ENCODE measurements at regions not wholly inside any gene's neighbourhood (a gene's known extent, or its start where the extent isn't known, plus 50 kb on each side); places are given as distances from the start of the nearest gene placed in this dataset.

- Mint-ChIP-seq H3K27ac (no peak overlapping the region), H3K4me3 (no peak overlapping the region), H3K9me3 (ENCODE audit: insufficient read depth) (peaks cover 6% of the 10 kb centered on the region), H3K4me1 (no peaks in the 10 kb centered on the region), H3K27me3 (peaks cover 24% of the 10 kb centered on the region)
- no peaks in the 10 kb centered on the region for H4K20me1 ChIP-seq (ENCODE audit: control insufficient read depth, insufficient read depth, low read length, poor library complexity, severe bottlenecking)
- POLR2A ChIA-PET = no interaction called here
- H3K9ac ChIP-seq (ENCODE audit: low read length) = no peak overlapping the region
- ATAC-seq (ENCODE audit: low read depth) (no peak), DNase-seq (no peak)
- CTCF ChIA-PET = no interaction called here
- H3K27me3 ChIP-seq (replicated peaks in 1 of 4; ENCODE audit: control extremely low read depth in 1 of 4, control insufficient read depth in 3 of 4, insufficient read depth in 4 of 4, low read length in 3 of 4) = peaks cover 0 to 10% (median 5%) of the 10 kb centered on the region in 4 experiments
- no peak overlapping the region for H3K4me3 ChIP-seq (ENCODE audit: control extremely low read depth in 1 of 5, extremely low read depth in 1 of 5, insufficient read depth in 1 of 5, low read depth in 2 of 5, low read length in 4 of 5)
- H2AFZ ChIP-seq (ENCODE audit: insufficient read depth, low read depth, low read length, poor library complexity, severe bottlenecking) = no peak overlapping the region
- H3K79me2 ChIP-seq (ENCODE audit: control insufficient read depth, insufficient read depth, low read length) = no peaks in the 10 kb centered on the region
- no peak overlapping the region for H3K27ac ChIP-seq (ENCODE audit: low read length in 2 of 2)
- intact Hi-C loops (cut with micrococcal nuclease) = no loop called here
- peaks cover 0 to 14% (median 0%) of the 10 kb centered on the region in 3 donors for H3K9me3 ChIP-seq (ENCODE audit: control extremely low read depth in 1 of 3, control insufficient read depth in 2 of 3, insufficient read depth in 1 of 3, low read length in 2 of 3)
- no peaks in the 10 kb centered on the region for H3K36me3 ChIP-seq (replicated peaks in 1 of 2; ENCODE audit: control extremely low read depth in 1 of 2, control insufficient read depth in 1 of 2, extremely low read depth in 1 of 2, insufficient read depth in 2 of 2, low read length in 1 of 2)
- H3K4me1 ChIP-seq (ENCODE audit: control insufficient read depth in 2 of 2, insufficient read depth in 2 of 2, low read length in 2 of 2) = no peaks in the 10 kb centered on the region
- TF ChIP-seq CTCF (IDR thresholded peaks at IDR 0.05) (no peak), EZH2 (IDR thresholded peaks at IDR 0.05; ENCODE audit: borderline replicate concordance, insufficient read depth, low read depth, low read length, poor library complexity, severe bottlenecking) (no peak)
- H3K4me2 ChIP-seq (replicated peaks; ENCODE audit: low read depth, low read length, poor library complexity, severe bottlenecking) = no peak overlapping the region
- WGBS (ENCODE audit: insufficient coverage) = no CpG with 5 or more reads among the region's 2 CpGs
Measured at GRCh38 chr7:25371972-25372371, 143.7 kb upstream of the NPVF start.

GRCh38 chr7:25375805-25376600 is 147.7 kb upstream of the NPVF start:
- ChIA-PET POLR2A (no interaction called here), CTCF (interaction anchor here (0.5 to 0.9 kb wide), 2 partner anchors 348 to 1312 kb away, joined by 3 to 4 read pairs; no protein-coding TSS in a partner anchor)
- Histone ChIP-seq H3K27me3 (replicated peaks in 1 of 4; ENCODE audit: control extremely low read depth in 1 of 4, control insufficient read depth in 3 of 4, insufficient read depth in 4 of 4, low read length in 3 of 4) (peaks cover 0 to 13% (median 2%) of the 10 kb centered on the region in 4 experiments), H4K20me1 (ENCODE audit: control insufficient read depth, insufficient read depth, low read length, poor library complexity, severe bottlenecking) (no peaks in the 10 kb centered on the region), H3K9me3 (ENCODE audit: control extremely low read depth in 1 of 3, control insufficient read depth in 2 of 3, insufficient read depth in 1 of 3, low read length in 2 of 3) (peaks cover 0 to 14% (median 0%) of the 10 kb centered on the region in 3 donors), H3K4me2 (replicated peaks; ENCODE audit: low read depth, low read length, poor library complexity, severe bottlenecking) (no peak overlapping the region), H2AFZ (ENCODE audit: insufficient read depth, low read depth, low read length, poor library complexity, severe bottlenecking) (no peak overlapping the region), H3K4me1 (ENCODE audit: control insufficient read depth in 2 of 2, insufficient read depth in 2 of 2, low read length in 2 of 2) (no peaks in the 10 kb centered on the region), H3K4me3 (ENCODE audit: control extremely low read depth in 1 of 5, extremely low read depth in 1 of 5, insufficient read depth in 1 of 5, low read depth in 2 of 5, low read length in 4 of 5) (no peak overlapping the region), H3K36me3 (replicated peaks in 1 of 2; ENCODE audit: control extremely low read depth in 1 of 2, control insufficient read depth in 1 of 2, extremely low read depth in 1 of 2, insufficient read depth in 2 of 2, low read length in 1 of 2) (no peaks in the 10 kb centered on the region), H3K79me2 (ENCODE audit: control insufficient read depth, insufficient read depth, low read length) (no peaks in the 10 kb centered on the region), H3K27ac (ENCODE audit: low read length in 2 of 2) (no peak overlapping the region), H3K9ac (ENCODE audit: low read length) (no peak overlapping the region)
- WGBS (ENCODE audit: insufficient coverage) = no CpG with 5 or more reads among the region's 3 CpGs
- intact Hi-C loops (cut with micrococcal nuclease) = no loop called here
- Mint-ChIP-seq H3K27ac (no peak overlapping the region), H3K27me3 (peaks cover 27% of the 10 kb centered on the region), H3K4me1 (no peaks in the 10 kb centered on the region), H3K9me3 (ENCODE audit: insufficient read depth) (peaks cover 6% of the 10 kb centered on the region), H3K4me3 (no peak overlapping the region)
- ATAC-seq (ENCODE audit: low read depth) = no peak
- no peak for DNase-seq
- TF ChIP-seq EZH2 (IDR thresholded peaks at IDR 0.05; ENCODE audit: borderline replicate concordance, insufficient read depth, low read depth, low read length, poor library complexity, severe bottlenecking) (no peak), CTCF (IDR thresholded peaks at IDR 0.05) (no peak)
